ENCODE measurements at regions not wholly inside any gene's neighbourhood (a gene's known extent, or its start where the extent isn't known, plus 50 kb on each side); places are given as distances from the start of the nearest gene placed in this dataset.

GRCh38 chr12:114898159-114898558, 214.2 kb upstream of the TBX3 start:
- DNase-seq (ENCODE audit: low read depth) = no peak

DNA sequence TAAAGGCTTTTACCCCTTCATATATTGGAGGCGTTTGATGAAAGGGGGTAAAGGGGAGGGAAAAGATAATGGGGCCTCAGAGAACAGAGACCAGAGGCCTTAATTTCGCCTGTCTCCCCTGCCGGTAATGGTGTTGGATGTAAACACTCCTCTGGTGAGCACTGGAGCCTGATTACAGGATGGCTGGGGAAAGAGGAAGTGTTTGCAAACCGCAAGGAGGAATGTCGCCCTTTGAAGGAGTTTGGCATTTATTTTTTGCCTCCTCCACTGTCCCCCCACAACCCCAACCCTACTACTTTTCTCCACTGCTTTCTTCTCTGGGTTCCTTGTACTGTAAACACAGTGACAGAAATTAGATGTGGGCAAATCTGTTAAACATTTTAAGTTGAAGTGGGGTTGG, 211.9 kb upstream of the TBX3 start:
- DNase-seq (ENCODE audit: low read depth) = no peak

GRCh38 chr12:114895081-114895480, 211.1 kb upstream of the TBX3 start:
- DNase-seq (ENCODE audit: low read depth) = no peak

GRCh38 chr12:114894076-114894475, 210.1 kb upstream of the TBX3 start:
- DNase-seq (ENCODE audit: low read depth) = no peak

GRCh38 chr12:114888928-114889584, 205.1 kb upstream of the TBX3 start:
- DNase-seq (ENCODE audit: low read depth) = no peak

- no peak for DNase-seq (ENCODE audit: low read depth)
These were observed 204.5 kb upstream of the TBX3 start for GRCh38 chr12:114888448-114888847.

DNA sequence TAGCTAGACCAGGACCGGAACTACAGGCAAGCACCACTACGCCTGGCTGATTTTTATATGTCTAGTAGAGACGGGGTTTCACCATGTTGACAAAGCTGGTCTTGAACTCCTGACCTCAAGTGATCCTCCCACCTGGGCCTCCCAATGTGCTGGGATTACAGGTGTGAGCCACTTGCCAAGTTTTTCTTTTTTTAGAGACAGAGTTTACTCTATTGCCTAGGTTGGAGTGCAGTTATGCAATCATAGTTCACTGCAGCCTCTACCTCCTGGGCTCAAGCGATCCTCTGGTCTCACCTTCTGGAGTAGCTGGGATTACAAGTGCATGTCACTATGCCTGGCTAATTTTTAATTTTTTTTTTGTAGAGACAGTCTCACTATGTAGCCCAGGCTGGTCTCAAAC, 201.5 kb upstream of the TBX3 start:
- DNase-seq (ENCODE audit: low read depth) = no peak

DNA sequence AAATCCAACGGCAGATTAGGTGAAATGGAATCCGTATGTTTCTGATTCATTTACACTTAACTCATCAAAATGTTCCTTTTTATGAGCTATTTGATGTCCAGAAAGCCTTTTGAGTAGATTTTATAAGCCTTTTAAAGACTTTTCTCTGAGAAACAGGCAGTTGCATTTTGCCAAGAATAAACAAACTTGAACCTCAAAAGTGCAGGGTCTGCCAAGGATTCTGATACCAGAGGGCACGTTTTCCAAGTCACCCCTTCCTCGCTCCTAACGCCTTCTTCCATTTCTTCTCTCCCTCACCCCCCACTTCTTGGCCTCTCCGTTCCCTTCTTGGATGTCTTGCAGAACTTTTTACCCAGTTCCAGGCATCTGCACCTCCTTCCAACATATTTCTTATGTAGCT, 200.6 kb upstream of the TBX3 start:
- no peak for DNase-seq (ENCODE audit: low read depth)

- no peak for DNase-seq (ENCODE audit: low read depth)
These were observed 198.1 kb upstream of the TBX3 start for GRCh38 chr12:114882083-114882482.

GRCh38 chr12:114879354-114879753, 195.4 kb upstream of the TBX3 start:
- no peak for DNase-seq (ENCODE audit: low read depth)

DNA sequence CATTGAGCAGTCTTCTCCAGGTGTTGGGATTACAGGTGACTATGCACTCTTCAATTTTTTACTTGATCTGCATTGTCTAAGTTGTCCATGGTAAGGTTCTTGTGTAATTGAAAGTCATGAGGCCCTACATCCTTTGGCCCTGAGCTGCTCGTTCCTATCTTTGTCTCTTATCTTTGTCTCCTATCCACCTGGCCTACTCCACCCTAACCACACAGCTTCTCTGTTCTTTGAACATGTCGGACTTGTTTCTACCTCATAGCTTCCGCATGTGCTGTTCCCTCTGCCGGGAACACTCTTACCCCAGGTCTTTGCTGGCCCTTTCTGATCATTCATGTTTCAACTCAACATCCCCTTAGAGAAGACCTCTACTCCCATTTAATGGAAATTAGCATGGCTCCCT, 194.8 kb upstream of the TBX3 start:
- no peak for DNase-seq (ENCODE audit: low read depth)

DNA sequence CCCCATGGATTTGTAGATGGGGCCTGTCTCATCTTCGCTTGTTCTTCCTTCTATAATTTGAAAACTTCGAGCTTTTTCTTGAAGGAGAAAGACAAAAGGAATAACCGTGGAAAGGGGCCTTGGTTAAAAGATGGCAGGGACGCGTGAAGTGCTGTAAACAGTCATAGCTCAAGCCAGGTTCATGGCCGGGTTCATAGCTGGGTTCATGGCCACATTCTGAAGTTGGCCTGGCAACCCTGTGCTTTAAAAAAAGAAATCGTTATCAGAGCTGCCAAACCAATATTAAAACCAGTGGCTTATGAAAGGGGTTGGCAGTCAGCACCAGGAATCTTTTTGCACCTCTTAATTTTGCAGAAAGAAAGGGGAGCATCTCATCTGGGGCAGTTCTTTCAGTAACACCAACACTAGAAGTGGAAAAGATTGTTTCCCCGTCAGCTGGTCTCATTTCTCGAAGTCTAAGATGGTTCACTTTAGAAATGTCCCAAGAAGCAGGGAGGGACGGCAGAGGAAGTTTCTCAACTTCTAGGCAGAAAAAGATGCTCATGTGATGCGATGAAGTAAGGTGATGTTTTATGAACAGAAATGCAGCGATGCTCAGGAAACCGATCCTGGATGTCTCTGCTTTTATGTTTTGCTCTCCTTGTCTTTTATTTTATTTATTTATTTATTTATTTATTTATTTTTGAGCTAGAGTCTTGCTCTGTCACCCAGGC, 193.1 kb upstream of the TBX3 start:
- DNase-seq (ENCODE audit: low read depth) = no peak

DNA sequence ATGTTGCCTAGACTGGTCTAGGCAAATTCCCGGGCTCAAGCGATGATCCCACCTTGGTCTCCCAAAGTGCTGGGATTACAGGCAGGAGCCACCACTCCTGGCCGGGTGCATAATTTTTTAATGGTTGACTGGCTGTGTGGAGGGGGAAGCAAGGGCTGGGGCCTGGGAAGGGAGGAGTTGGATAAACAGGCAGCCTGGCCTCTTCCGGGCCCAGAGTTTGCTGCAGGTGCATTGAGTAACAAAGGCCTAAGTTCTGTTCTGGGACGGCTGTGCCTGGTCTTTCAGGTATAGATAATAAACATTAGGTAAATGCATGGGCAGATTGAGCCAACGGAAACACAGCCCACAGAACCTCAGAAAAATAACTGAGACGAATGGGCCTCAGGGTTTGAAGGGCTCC, 191.3 kb upstream of the TBX3 start:
- DNase-seq (ENCODE audit: low read depth) = no peak

DNA sequence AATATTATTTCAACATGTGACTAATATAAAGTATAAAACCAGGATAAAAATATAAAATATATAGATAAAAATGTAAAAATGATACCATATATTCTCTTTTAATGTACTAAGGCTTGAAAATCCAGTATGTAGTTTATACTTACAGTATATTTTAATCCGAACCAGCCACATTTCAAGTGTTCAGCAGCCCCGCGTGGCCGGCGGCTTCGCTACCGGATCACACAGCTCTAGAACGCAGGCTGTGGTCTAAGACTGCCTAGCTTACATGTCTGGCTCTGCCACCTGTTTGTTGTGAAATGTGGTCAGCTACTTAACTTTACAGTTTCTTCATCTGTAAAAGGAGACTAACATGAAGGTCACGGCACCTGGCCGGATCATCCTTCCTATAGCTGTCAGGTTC, 189.7 kb upstream of the TBX3 start:
- DNase-seq (ENCODE audit: low read depth) = no peak

DNA sequence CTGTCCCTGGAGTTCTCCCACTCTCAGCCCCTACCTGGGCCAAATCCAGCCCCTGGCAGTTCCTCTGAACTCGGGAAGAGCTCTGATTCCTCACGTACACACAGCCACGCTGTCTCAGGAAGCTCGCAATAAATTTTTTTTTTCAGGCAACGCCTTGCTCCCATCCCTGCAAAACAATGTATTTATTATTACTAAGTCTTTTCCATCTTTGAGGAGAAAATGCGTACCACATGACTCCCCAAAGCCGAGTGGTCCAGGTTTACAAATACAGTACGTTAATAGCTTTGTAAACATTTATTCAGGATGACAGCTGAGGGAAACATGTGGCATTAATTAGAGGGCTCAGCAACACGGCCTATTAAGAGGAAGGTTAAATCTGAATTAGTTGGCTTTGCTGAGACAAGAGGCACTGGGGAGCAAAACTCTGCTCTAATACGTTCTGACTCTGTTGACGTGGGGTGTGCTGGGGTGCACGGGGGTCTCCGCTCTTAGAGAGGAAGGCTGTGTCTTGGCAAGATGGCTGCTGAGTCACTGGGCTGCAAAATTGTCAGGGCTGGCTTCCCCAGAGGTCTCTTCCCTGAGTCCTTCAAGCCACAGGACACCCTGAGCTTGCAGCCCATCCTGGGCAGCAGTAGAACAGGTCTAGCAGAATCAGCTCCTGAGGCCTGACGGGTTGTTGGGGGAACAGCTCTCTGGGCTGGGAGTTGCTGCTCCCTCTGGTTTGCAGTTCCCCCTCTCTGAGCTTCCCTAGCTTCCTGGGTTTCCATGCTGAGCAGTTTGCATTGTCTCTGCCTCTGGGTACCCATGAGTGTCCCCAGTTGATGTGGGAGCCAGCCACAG, 185.2 kb upstream of the TBX3 start:
- DNase-seq (ENCODE audit: low read depth) = no peak

DNA sequence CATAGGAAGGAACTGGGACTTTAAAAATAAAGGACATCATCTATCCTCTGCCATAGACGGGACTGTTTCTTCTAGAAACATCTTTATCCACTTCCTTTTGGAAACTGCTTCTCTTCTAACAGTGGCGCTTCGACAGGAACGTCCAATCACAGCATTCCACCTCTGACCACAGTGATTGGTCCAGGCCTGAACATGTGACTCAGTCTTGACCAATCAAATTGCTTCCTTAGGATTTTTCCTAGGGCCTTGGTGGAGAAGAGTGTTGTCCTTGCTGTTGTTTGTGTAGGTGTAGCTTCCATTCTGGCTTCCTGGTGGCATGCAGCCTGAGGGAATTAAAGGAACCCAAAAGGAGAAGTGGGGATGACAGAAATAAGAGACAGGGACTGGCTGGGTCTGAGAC, 182.4 kb upstream of the TBX3 start:
- DNase-seq (ENCODE audit: low read depth) = no peak

DNA sequence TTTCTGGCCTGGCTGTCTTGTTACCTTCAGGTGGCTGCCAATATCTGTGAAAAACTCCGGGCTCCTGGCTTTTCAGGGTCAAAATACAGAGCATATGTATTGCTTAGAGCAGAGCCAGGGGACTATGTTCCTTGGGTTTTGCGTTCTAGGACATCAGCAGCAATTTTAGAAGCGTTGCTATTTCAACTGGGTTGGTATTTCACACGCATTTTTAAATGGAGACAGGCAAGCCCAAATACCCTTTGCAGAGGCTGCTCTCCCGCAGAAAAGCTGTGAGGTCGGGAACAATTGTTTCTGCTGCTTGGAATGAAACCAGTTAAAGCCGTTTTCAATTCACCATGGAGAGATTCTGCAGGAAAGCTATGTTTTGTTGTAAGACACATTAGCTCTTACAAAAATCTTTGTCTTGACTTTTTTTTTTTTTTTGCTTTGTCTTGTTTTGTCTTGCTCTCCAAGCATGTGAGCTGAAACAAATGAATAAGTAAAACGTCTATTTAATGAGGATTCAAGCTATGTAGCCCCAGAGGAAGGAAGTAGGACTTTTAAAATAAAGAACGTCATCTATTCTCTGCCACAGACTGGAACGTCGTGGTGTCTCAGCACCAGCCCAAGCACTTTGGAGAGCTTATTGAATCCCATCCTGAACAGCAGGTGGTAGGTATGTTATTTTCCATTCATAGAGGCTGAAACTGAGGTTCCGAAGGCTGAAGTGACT, 181.0 kb upstream of the TBX3 start:
- DNase-seq (ENCODE audit: low read depth) = no peak

GRCh38 chr12:114863911-114864310, 179.9 kb upstream of the TBX3 start:
- DNase-seq (ENCODE audit: low read depth) = no peak

- DNase-seq (ENCODE audit: low read depth) = no peak
These were observed 177.0 kb upstream of the TBX3 start for GRCh38 chr12:114860969-114861368.

DNA sequence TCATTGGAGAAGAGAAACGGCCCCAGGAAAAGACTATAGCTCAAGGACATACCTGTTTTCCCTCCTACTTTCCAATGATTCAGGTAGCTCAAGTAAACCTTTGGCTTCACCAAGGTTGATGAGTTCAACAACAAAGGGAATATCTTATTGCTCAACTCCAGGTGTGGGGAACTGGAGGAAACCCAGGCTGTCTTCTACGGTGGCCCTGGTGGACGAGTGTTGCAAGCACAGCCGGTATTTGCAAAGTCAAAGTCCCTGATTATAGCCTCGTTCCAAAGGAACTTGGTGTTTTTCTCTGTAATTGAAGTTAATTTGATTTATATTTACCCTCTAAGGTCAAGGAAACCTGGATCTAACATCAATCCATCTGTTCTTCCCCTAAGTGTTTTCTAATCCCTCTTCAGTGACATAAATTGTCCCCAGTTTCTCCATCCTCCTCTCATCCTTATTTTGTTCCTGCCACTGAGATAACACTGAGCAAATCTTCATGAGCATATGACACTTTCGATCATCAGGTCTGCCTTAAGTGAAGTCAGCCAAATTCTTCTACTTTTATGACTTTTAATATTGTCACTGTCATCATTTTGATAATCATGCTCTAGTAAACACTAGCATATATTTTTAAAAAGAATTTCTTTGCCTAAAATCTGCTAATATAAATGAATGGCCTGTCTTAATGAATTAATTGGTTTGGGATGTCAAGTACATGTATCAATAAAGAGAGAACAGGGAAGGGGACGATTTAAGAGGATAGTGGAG, 174.6 kb upstream of the TBX3 start:
- DNase-seq (ENCODE audit: low read depth) = no peak

GRCh38 chr12:114855678-114856077, 171.7 kb upstream of the TBX3 start:
- no peak for DNase-seq (ENCODE audit: low read depth)

All from CMK (cell line).